Ovary (tissue), 7 donors: ENCODE measurements at regions not wholly inside any gene's neighbourhood (a gene's known extent, or its start where the extent isn't known, plus 50 kb on each side); places are given as distances from the start of the nearest gene placed in this dataset.

Experiments used
- DNase-seq, 5 donors: peaks; one replicate each; pipeline ENCODE4 v3.0.0-alpha.2; 2019 to 2020
- H3K27ac ChIP-seq, 2 donors: fragments of 200-600 bp; one replicate each; pipeline versions ENCODE4 v1.5.1 to v1.8.0; 2019 to 2022
- H3K27me3 ChIP-seq: fragments of 200-600 bp; one replicate; pipeline ENCODE4 v1.8.0; 2022
- H3K36me3 ChIP-seq: fragments of 200-600 bp; sonication (generic); one replicate; pipeline ENCODE4 v1.5.1; 2019
- H3K4me1 ChIP-seq: one replicate; pipeline ENCODE4 v1.8.1; 2013; ENCODE audit warnings: mild to moderate bottlenecking, moderate library complexity; ENCODE audit not compliant: insufficient read depth
- H3K4me3 ChIP-seq: fragments of 200-600 bp; sonication (generic); one replicate; pipeline ENCODE4 v1.5.1; 2017
- H3K9me3 ChIP-seq, 2 donors: fragments of 200-600 bp in 1 of 2; sonication (generic) in 1 of 2; one replicate each; pipeline versions ENCODE4 v1.5.1 to v1.8.1; 2013 to 2019; ENCODE audit warnings: mild to moderate bottlenecking in 1 of 2, moderate library complexity in 1 of 2
- EP300 ChIP-seq: sonication (generic); formaldehyde crosslinking; IDR thresholded peaks from one replicate; pipeline ENCODE4 v1.6.1; 2017; ENCODE audit warnings: antibody characterized with exemption
- POLR2A ChIP-seq: fragments of 450-650 bp; IDR thresholded peaks from one replicate; pipeline ENCODE4 v1.6.1; 2017; ENCODE audit warnings: antibody characterized with exemption, mild to moderate bottlenecking, moderate library complexity
- WGBS, 3 donors: extraction: QIAGEN DNeasy Blood & Tissue Kit in 1 of 3; methylation state at CpG; one replicate each; pipeline versions ENCODE4 v1.1.5 to v1.1.7; 2013 to 2017; 5-methylcytosine and 5-hydroxymethylcytosine counted together
- intact Hi-C, 4 donors: fragments of 100-400 bp; cut with DNase I; formaldehyde crosslinking; loops; one replicate each; pipeline versions ENCODE4 v1.11.0 to v1.15.1; 2022 to 2023
- TF ChIP-seq, protein P1 (sequence below), 3 donors: fragments of 450-650 bp in 2 of 3; fragments of 200-600 bp in 1 of 3; IDR thresholded peaks; one replicate each; pipeline versions ENCODE4 v1.5.1 to v1.8.0; 2016 to 2022; ENCODE audit warnings: antibody characterized with exemption in 3 of 3, mild to moderate bottlenecking in 1 of 3
- donor health status: DM: no; HTN: no; CAD: no; lungs with moderate emphysema.
- donor health status: DM: no; HTN: no; CAD: no.
- donor health status: Bipolar disorder and iron deficiency.
- donor health status: DM: no; HTN: no; CAD: no.
- donor health status: DM: yes; HTN: yes; CAD: no.

DNA sequence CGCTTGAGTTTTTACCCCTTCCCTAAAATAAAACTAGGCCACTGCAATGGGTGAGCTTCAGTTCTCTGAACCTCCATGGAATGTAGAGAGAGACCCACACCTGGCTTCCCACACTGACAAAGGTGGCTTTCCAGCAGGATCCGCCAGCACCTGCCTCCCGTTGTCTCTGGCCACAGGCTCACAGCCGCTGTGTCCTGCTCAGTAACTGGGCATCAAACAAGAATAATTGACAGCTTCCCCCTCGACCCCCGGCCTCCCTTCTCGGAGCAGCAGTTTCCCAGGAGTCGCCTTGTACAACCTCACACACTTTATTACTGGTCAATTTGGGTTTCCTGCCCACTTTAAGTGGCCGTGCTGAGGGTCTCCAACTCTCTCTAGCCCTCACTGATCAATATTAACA, 586.1 kb upstream of the PSMD7 start:
- no peak for TF ChIP-seq EP300
- TF ChIP-seq POLR2A = no peak
- TF ChIP-seq, protein P1, sequence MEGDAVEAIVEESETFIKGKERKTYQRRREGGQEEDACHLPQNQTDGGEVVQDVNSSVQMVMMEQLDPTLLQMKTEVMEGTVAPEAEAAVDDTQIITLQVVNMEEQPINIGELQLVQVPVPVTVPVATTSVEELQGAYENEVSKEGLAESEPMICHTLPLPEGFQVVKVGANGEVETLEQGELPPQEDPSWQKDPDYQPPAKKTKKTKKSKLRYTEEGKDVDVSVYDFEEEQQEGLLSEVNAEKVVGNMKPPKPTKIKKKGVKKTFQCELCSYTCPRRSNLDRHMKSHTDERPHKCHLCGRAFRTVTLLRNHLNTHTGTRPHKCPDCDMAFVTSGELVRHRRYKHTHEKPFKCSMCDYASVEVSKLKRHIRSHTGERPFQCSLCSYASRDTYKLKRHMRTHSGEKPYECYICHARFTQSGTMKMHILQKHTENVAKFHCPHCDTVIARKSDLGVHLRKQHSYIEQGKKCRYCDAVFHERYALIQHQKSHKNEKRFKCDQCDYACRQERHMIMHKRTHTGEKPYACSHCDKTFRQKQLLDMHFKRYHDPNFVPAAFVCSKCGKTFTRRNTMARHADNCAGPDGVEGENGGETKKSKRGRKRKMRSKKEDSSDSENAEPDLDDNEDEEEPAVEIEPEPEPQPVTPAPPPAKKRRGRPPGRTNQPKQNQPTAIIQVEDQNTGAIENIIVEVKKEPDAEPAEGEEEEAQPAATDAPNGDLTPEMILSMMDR (IDR thresholded peaks at IDR 0.05) = no peak
- 54 to 68% (median 63%) methylated on average over 9 of the region's 9 CpGs for WGBS, 3 donors
- Histone ChIP-seq H3K9me3 (no peaks in the 10 kb centered on the region), H3K27me3 (no peaks in the 10 kb centered on the region), H3K4me3 (no peak overlapping the region), H3K4me1 (no peaks in the 10 kb centered on the region), H3K27ac (no peak overlapping the region), H3K36me3 (no peaks in the 10 kb centered on the region)
- no peak for DNase-seq
- intact Hi-C loops = no loop called here

DNA sequence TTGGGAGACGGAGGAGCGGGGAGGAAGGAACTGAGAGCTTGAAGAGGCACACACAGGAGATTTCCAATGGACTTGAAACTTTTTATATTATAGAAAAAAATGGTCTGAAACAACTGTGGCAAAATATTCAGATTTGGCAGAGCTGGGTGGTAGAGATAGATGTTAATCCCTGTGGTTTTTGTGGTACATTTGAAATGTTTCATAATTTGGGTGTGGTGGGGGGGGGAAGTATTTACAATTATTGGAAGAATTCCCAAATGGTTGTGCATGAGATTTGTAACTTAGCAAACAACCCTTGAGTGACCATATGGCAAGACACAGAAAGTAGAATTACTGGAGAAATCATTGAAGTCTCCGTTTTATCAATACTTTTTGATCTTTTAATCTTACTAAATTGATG, 588.8 kb upstream of the PSMD7 start:
- H3K4me3 ChIP-seq = no peak overlapping the region
- intact Hi-C loops = no loop called here
- H3K4me1 ChIP-seq = no peaks in the 10 kb centered on the region
- no peaks in the 10 kb centered on the region for H3K9me3 ChIP-seq
- DNase-seq = no peak
- TF ChIP-seq, protein P1 (IDR thresholded peaks at IDR 0.05) = no peak
- TF ChIP-seq EP300 (no peak), POLR2A (no peak)
- no peaks in the 10 kb centered on the region for H3K36me3 ChIP-seq
- WGBS, 3 donors = 78 to 83% (median 81%) methylated on average over 3 of the region's 3 CpGs
- no peak overlapping the region for H3K27ac ChIP-seq
- no peaks in the 10 kb centered on the region for H3K27me3 ChIP-seq

DNA sequence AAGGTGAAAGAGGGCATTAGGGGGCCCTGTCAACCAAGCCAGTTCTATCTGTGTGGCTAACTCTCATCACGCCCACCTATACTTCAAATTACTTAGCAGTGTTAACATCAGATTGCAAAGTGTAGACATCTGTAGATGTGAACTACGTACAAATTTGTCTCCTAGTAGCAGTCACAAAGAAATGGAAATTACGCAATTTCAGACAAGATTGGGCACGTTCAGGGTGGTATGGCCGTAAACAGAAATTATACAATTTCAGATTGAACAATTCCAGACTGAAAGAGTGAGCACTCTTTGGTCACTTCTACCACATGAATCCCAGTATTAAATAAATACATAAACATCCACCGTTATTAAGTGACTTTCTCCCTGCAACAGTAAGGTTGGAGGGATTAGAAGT, 592.7 kb upstream of the PSMD7 start:
- Histone ChIP-seq H3K9me3 (no peaks in the 10 kb centered on the region), H3K4me3 (no peak overlapping the region), H3K27me3 (no peaks in the 10 kb centered on the region), H3K27ac (no peak overlapping the region), H3K36me3 (no peaks in the 10 kb centered on the region), H3K4me1 (no peaks in the 10 kb centered on the region)
- 85 to 92% (median 87%) methylated on average over 6 of the region's 6 CpGs for whole genome bisulfite sequencing, 3 donors
- DNase-seq = no peak
- TF ChIP-seq, protein P1 (IDR thresholded peaks at IDR 0.05) = no peak
- TF ChIP-seq EP300 = no peak
- no peak for TF ChIP-seq POLR2A
- intact Hi-C loops = no loop called here

DNA sequence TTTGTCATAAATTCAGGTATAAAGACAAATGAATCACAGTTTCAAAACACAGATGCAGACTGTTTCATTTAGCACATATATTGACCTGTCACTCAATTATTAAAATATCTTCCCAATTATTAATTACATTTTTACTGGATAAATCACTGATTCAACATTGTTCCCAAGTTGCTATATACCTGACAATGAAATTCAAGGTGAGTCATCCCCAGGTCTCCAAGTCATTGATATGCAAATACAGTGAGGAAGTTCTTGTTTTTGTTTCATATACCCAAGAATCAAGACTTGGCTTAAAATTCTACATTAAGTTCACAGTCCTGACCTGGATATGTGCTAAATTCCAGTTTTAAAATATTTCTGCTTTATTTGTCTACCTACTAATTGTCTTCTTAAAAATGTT, 599.3 kb upstream of the PSMD7 start:
- intact Hi-C loops = no loop called here
- Histone ChIP-seq H3K36me3 (no peaks in the 10 kb centered on the region), H3K27me3 (no peaks in the 10 kb centered on the region), H3K9me3 (no peaks in the 10 kb centered on the region), H3K4me1 (no peaks in the 10 kb centered on the region), H3K4me3 (no peak overlapping the region), H3K27ac (no peak overlapping the region)
- no peak for DNase-seq
- TF ChIP-seq EP300 = no peak
- TF ChIP-seq, protein P1 (IDR thresholded peaks at IDR 0.05) = no peak
- no peak for TF ChIP-seq POLR2A

DNA sequence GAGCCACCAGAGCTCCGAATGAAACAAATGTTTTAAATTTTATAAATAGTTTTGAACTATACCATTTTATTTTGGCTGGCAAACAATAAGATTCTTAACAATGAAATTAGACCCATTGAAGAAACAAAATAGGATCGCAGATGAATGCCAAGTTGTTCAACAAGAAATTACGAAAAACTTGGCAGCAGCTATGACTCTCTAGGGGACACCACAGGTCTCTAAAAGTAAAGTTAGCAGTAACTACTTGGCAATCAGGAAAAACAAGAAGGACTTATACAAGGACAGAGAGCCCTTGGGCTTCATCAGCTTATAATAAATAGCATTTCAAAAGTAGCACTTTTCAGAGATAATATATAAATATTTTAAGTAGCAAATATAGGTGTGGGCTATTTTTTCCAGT, 603.8 kb upstream of the PSMD7 start:
- Histone ChIP-seq H3K4me3 (no peak overlapping the region), H3K27ac (no peak overlapping the region), H3K36me3 (no peaks in the 10 kb centered on the region), H3K27me3 (no peaks in the 10 kb centered on the region), H3K4me1 (no peaks in the 10 kb centered on the region), H3K9me3 (no peaks in the 10 kb centered on the region)
- no peak for DNase-seq
- 66 to 71% (median 69%) methylated on average over 3 of the region's 3 CpGs for WGBS, 3 donors
- intact Hi-C loops = no loop called here
- TF ChIP-seq POLR2A = no peak
- TF ChIP-seq, protein P1 (IDR thresholded peaks at IDR 0.05) = no peak
- no peak for TF ChIP-seq EP300
